ENCODE measurements at regions not wholly inside any gene's neighbourhood (a gene's known extent, or its start where the extent isn't known, plus 50 kb on each side); places are given as distances from the start of the nearest gene placed in this dataset.

- no peaks in the 10 kb centered on the region for H3K4me1 ChIP-seq (ENCODE audit: control insufficient read depth in 4 of 4, insufficient read depth in 4 of 4, low read length in 3 of 4)
- H3K9me3 ChIP-seq (ENCODE audit: control insufficient read depth in 4 of 4, low read length in 3 of 4), result peaks cover 0 to 3% (median 0%) of the 10 kb centered on the region in 4 donors
- WGBS, result 76% methylated on average over 2 of the region's 2 CpGs
- H3K9ac ChIP-seq (ENCODE audit: low read depth in 1 of 2, low read length in 2 of 2), result no peak overlapping the region
- H3K27me3 ChIP-seq (ENCODE audit: control insufficient read depth in 4 of 4, insufficient read depth in 4 of 4, low read length in 3 of 4), result no peaks in the 10 kb centered on the region
- H3K27ac ChIP-seq (ENCODE audit: low read depth in 1 of 2, low read length in 2 of 2), result no peak overlapping the region
- no peak overlapping the region for H3K4me3 ChIP-seq (ENCODE audit: low read depth in 1 of 3, low read length in 3 of 3)
- no peak for TF ChIP-seq NR2F2 (IDR thresholded peaks at IDR 0.05)
- no peak for TF ChIP-seq GABPA (IDR thresholded peaks at IDR 0.05 in 1 of 2, conservative IDR thresholded peaks at IDR 0.05 in 1 of 2)
- TF ChIP-seq RXRA (IDR thresholded peaks at IDR 0.05), result no peak
- TF ChIP-seq FOXA1 (IDR thresholded peaks at IDR 0.05), result no peak
- no peak for DNase-seq (ENCODE audit: low spot score)
- H3K36me3 ChIP-seq (ENCODE audit: control insufficient read depth in 4 of 4, insufficient read depth in 3 of 4, low read depth in 1 of 4, low read length in 3 of 4), result no peaks in the 10 kb centered on the region
Measured at GRCh38 chr13:65347420-65348030, 1882.6 kb downstream of the PCDH9 start.

- no peaks in the 10 kb centered on the region for H3K27me3 ChIP-seq (ENCODE audit: control insufficient read depth in 4 of 4, insufficient read depth in 4 of 4, low read length in 3 of 4)
- H3K4me1 ChIP-seq (ENCODE audit: control insufficient read depth in 4 of 4, insufficient read depth in 4 of 4, low read length in 3 of 4), result no peaks in the 10 kb centered on the region
- no peak for TF ChIP-seq GABPA (IDR thresholded peaks at IDR 0.05 in 1 of 2, conservative IDR thresholded peaks at IDR 0.05 in 1 of 2)
- TF ChIP-seq MAX (IDR thresholded peaks at IDR 0.05), result no peak
- no peak for TF ChIP-seq HNF4G (IDR thresholded peaks at IDR 0.05)
- no peak for TF ChIP-seq REST (IDR thresholded peaks at IDR 0.05)
- no peak for TF ChIP-seq FOXA1 (IDR thresholded peaks at IDR 0.05)
- no peak for TF ChIP-seq YY1 (IDR thresholded peaks at IDR 0.05)
- no peak for TF ChIP-seq FOXA2 (IDR thresholded peaks at IDR 0.05)
- no peak for TF ChIP-seq TAF1 (conservative IDR thresholded peaks at IDR 0.05)
- no peak for TF ChIP-seq ZBTB33 (IDR thresholded peaks at IDR 0.05)
- TF ChIP-seq EGR1 (IDR thresholded peaks at IDR 0.05; ENCODE audit: low read depth in 2 of 2), result no peak
- no peak for TF ChIP-seq CTCF (IDR thresholded peaks at IDR 0.05; ENCODE audit: low read depth, low read length, missing input control)
- no peak for TF ChIP-seq ATF3 (IDR thresholded peaks at IDR 0.05)
- TF ChIP-seq RXRA (IDR thresholded peaks at IDR 0.05), result no peak
- no peak for TF ChIP-seq RAD21 (IDR thresholded peaks at IDR 0.05)
- no peak for TF ChIP-seq NR2F2 (IDR thresholded peaks at IDR 0.05)
- TF ChIP-seq HNF4A (conservative IDR thresholded peaks at IDR 0.05), result no peak
- TF ChIP-seq SP1 (IDR thresholded peaks at IDR 0.05), result no peak
- no peak for TF ChIP-seq JUND (IDR thresholded peaks at IDR 0.05)
- no peak overlapping the region for H3K4me3 ChIP-seq (ENCODE audit: low read depth in 1 of 3, low read length in 3 of 3)
- no peak overlapping the region for H3K9ac ChIP-seq (ENCODE audit: low read depth in 1 of 2, low read length in 2 of 2)
- no peak for DNase-seq (ENCODE audit: low spot score)
- H3K27ac ChIP-seq (ENCODE audit: low read depth in 1 of 2, low read length in 2 of 2), result no peak overlapping the region
- no peaks in the 10 kb centered on the region for H3K36me3 ChIP-seq (ENCODE audit: control insufficient read depth in 4 of 4, insufficient read depth in 3 of 4, low read depth in 1 of 4, low read length in 3 of 4)
- WGBS, result 65% methylated on average over 1 of the region's 1 CpG
- peaks cover 0 to 3% (median 0%) of the 10 kb centered on the region in 4 donors for H3K9me3 ChIP-seq (ENCODE audit: control insufficient read depth in 4 of 4, low read length in 3 of 4)
Measured at GRCh38 chr13:65343898-65344663, 1886.1 kb downstream of the PCDH9 start.

Data from liver (tissue), 8 donors.